ENCODE measurements at regions not wholly inside any gene's neighbourhood (a gene's known extent, or its start where the extent isn't known, plus 50 kb on each side); places are given as distances from the start of the nearest gene placed in this dataset.

GRCh38 chr16:5364186-5364585 lies 266.6 kb upstream of the EEF2KMT start:
- no peak for TF ChIP-seq CTCF (IDR thresholded peaks at IDR 0.05; ENCODE audit: low read depth, low read length)
- no peak overlapping the region for H3K4me3 ChIP-seq (ENCODE audit: low read depth, low read length)

GRCh38 chr16:5361322-5361721 lies 263.7 kb upstream of the EEF2KMT start:
- TF ChIP-seq CTCF (IDR thresholded peaks at IDR 0.05; ENCODE audit: low read depth, low read length), result no peak
- no peak overlapping the region for H3K4me3 ChIP-seq (ENCODE audit: low read depth, low read length)

- no peak overlapping the region for H3K4me3 ChIP-seq (ENCODE audit: low read depth, low read length)
- TF ChIP-seq CTCF (IDR thresholded peaks at IDR 0.05; ENCODE audit: low read depth, low read length), result no peak
Measured at GRCh38 chr16:5354645-5355044, 257.1 kb upstream of the EEF2KMT start.

- no peak for TF ChIP-seq CTCF (IDR thresholded peaks at IDR 0.05; ENCODE audit: low read depth, low read length)
Measured at GRCh38 chr16:5349670-5350517, 252.3 kb upstream of the EEF2KMT start.

GRCh38 chr16:5349101-5349500 lies 251.5 kb upstream of the EEF2KMT start:
- no peak overlapping the region for H3K4me3 ChIP-seq (ENCODE audit: low read depth, low read length)
- TF ChIP-seq CTCF (IDR thresholded peaks at IDR 0.05; ENCODE audit: low read depth, low read length), result no peak

More at GRCh38 chr16:5349670-5350517, 252.3 kb upstream of the EEF2KMT start:
- no peak overlapping the region for H3K4me3 ChIP-seq (ENCODE audit: low read depth, low read length)

GRCh38 chr16:5347561-5347960 lies 250.0 kb upstream of the EEF2KMT start:
- TF ChIP-seq CTCF (IDR thresholded peaks at IDR 0.05; ENCODE audit: low read depth, low read length), result no peak
- H3K4me3 ChIP-seq (ENCODE audit: low read depth, low read length), result no peak overlapping the region

- H3K4me3 ChIP-seq (ENCODE audit: low read depth, low read length), result no peak overlapping the region
- TF ChIP-seq CTCF (IDR thresholded peaks at IDR 0.05; ENCODE audit: low read depth, low read length), result no peak
Measured at GRCh38 chr16:5336941-5337340, 239.3 kb upstream of the EEF2KMT start.

Data from WI38 (cell line).